HCT116 (cell line): ENCODE measurements at regions not wholly inside any gene's neighbourhood (a gene's known extent, or its start where the extent isn't known, plus 50 kb on each side); places are given as distances from the start of the nearest gene placed in this dataset.

Experiments
- ATAC-seq: fragments of 200-7000 bp; cut with Tn5 transposase; 2 replicates; pipeline ENCODE4 v1.9.1; 2020; ENCODE audit warnings: mild to moderate bottlenecking, moderate library complexity
- BruUV-seq: library from RNA; stranded (reverse); fragments of 400-500 nt; replicated peaks from 2 replicates; lab custom pipeline; 2021; lab: Mats Ljungman, UMichigan
- CTCF ChIA-PET: fragments of 300-600 bp; sonication (Branson Sonifier 250); formaldehyde crosslinking; loops from one replicate; lab custom pipeline; 2021; ENCODE audit warnings: antibody characterized with exemption; lab: Charles Lee
- POLR2A ChIA-PET: fragments of 300-600, 350-600 bp; sonication (Branson Sonifier 250); formaldehyde crosslinking; loops from one replicate; lab custom pipeline; 2021; ENCODE audit warnings: antibody characterized with exemption; lab: Charles Lee
- RAD21 ChIA-PET, 2 experiments: fragments of 300-600 bp; sonication (Branson Sonifier 250); formaldehyde crosslinking; loops; one replicate each; lab custom pipeline; 2023; ENCODE audit warnings: low total read pairs in 2 of 2; ENCODE audit not compliant: uncharacterized antibody in 2 of 2, unreplicated experiment in 2 of 2, low non-redundant PET in 1 of 2; lab: Charles Lee
- DNase-seq: peaks from one replicate; pipeline ENCODE4 v3.0.0-alpha.2; 2010; ENCODE audit warnings: low read depth, low spot score
- H2AFZ ChIP-seq: fragments of 200-600 bp; shearing (Covaris generic), sonication (generic); 2 replicates; pipeline ENCODE4 v1.6.1; 2017; ENCODE audit warnings: low read depth, mixed run types, mixed read lengths, antibody characterized with exemption, low read length; ENCODE audit not compliant: poor library complexity, severe bottlenecking
- H3K27ac ChIP-seq: 2 replicates; pipeline ENCODE4 v1.5.1; 2012; ENCODE audit warnings: low read depth, low read length
- H3K27me3 ChIP-seq: fragments of 200-600 bp; sonication (generic); 2 replicates; pipeline ENCODE4 v1.6.1; 2016; ENCODE audit warnings: mixed run types, low read length, mixed read lengths; ENCODE audit not compliant: insufficient read depth
- H3K36me3 ChIP-seq, 2 experiments: fragments of 200-500 bp in 1 of 2; fragments of 200-600 bp in 1 of 2; sonication (Bioruptor generic) in 1 of 2; sonication (generic) in 1 of 2; 2 replicates each; pipeline versions ENCODE4 v1.5.1 to v1.6.1; 2014 to 2016; ENCODE audit warnings: low read length in 2 of 2, inconsistent platforms in 1 of 2, mixed read lengths in 1 of 2, mixed run types in 1 of 2; ENCODE audit not compliant: insufficient read depth in 2 of 2, control insufficient read depth in 1 of 2
- H3K4me1 ChIP-seq, 2 experiments: fragments of 200-600 bp in 1 of 2; sonication (generic) in 1 of 2; 2 replicates each; pipeline versions ENCODE4 v1.5.1 to v1.6.1; 2012 to 2017; ENCODE audit warnings: low read length in 2 of 2, inconsistent platforms in 1 of 2, mild to moderate bottlenecking in 1 of 2, mixed read lengths in 1 of 2, mixed run types in 1 of 2, moderate library complexity in 1 of 2; ENCODE audit not compliant: insufficient read depth in 2 of 2, control insufficient read depth in 1 of 2
- H3K4me2 ChIP-seq: fragments of 200-600 bp; sonication (generic); 2 replicates; pipeline ENCODE4 v1.6.1; 2017; ENCODE audit warnings: mixed run types, low read length, mixed read lengths
- H3K4me3 ChIP-seq, 2 experiments: fragments of 200-600 bp in 1 of 2; sonication (generic) in 1 of 2; replicated peaks in 1 of 2; 2 replicates each; pipeline ENCODE4 v1.5.1; 2011 to 2016; ENCODE audit warnings: low read length in 2 of 2, control low read depth in 1 of 2, low read depth in 1 of 2, mild to moderate bottlenecking in 1 of 2, mixed read lengths in 1 of 2, mixed run types in 1 of 2
- H3K79me2 ChIP-seq: fragments of 200-600 bp; sonication (generic); 2 replicates; pipeline ENCODE4 v1.6.1; 2017; ENCODE audit warnings: mild to moderate bottlenecking, mixed run types, low read length, moderate library complexity, mixed read lengths; ENCODE audit not compliant: insufficient read depth
- H3K9ac ChIP-seq: fragments of 200-600 bp; sonication (generic); 2 replicates; pipeline ENCODE4 v1.6.1; 2016; ENCODE audit warnings: low read length, mixed read lengths
- H3K9me2 ChIP-seq: fragments of 200-600 bp; sonication (generic), shearing (Covaris generic); 2 replicates; pipeline ENCODE4 v1.6.1; 2017; ENCODE audit warnings: mixed run types, mild to moderate bottlenecking, moderate library complexity; ENCODE audit not compliant: insufficient read depth
- H3K9me3 ChIP-seq, 2 experiments: fragments of 200-500 bp in 1 of 2; fragments of 200-600 bp in 1 of 2; sonication (Bioruptor generic) in 1 of 2; sonication (generic) in 1 of 2; 2 replicates each; pipeline ENCODE4 v1.6.1; 2014 to 2017; ENCODE audit warnings: low read length in 2 of 2, mixed read lengths in 2 of 2, inconsistent platforms in 1 of 2, low read depth in 1 of 2, mild to moderate bottlenecking in 1 of 2, mixed run types in 1 of 2, moderate library complexity in 1 of 2; ENCODE audit not compliant: control insufficient read depth in 1 of 2, insufficient read depth in 1 of 2
- H4K20me1 ChIP-seq: fragments of 200-600 bp; sonication (generic), shearing (Covaris generic); 2 replicates; pipeline ENCODE4 v1.6.1; 2017; ENCODE audit warnings: mixed run types, mild to moderate bottlenecking, moderate library complexity; ENCODE audit not compliant: insufficient read depth
- CBX3 ChIP-seq: IDR thresholded peaks from 2 replicates; pipeline ENCODE4 v1.6.1; 2012; ENCODE audit warnings: low read depth
- ELF1 ChIP-seq: IDR thresholded peaks from 2 replicates; pipeline ENCODE4 v1.6.1; 2012; ENCODE audit warnings: low read depth, borderline replicate concordance
- EZH2phosphoT487 ChIP-seq: fragments of 200-600 bp; IDR thresholded peaks from 2 replicates; pipeline ENCODE4 v1.6.1; 2018; ENCODE audit warnings: antibody characterized with exemption, borderline replicate concordance
- POLR2A ChIP-seq: IDR thresholded peaks from 2 replicates; pipeline ENCODE4 v1.7.0; 2011; ENCODE audit warnings: borderline replicate concordance; ENCODE audit not compliant: insufficient read depth, insufficient read length; ENCODE audit errors: extremely low read depth
- POLR2AphosphoS5 ChIP-seq: IDR thresholded peaks from 2 replicates; pipeline ENCODE4 v1.6.1; 2011; ENCODE audit warnings: mild to moderate bottlenecking, low read depth, low read length, moderate library complexity
- SIN3A ChIP-seq: IDR thresholded peaks from 2 replicates; pipeline ENCODE4 v1.6.1; 2012; ENCODE audit warnings: low read depth
- TCF7L2 ChIP-seq: IDR thresholded peaks from 2 replicates; pipeline ENCODE4 v1.7.0; 2011; ENCODE audit warnings: borderline replicate concordance, inconsistent platforms; ENCODE audit not compliant: insufficient read depth, insufficient read length; ENCODE audit errors: extremely low read depth
- ZNF274 ChIP-seq: fragments of 200-500 bp; sonication (Bioruptor generic); IDR thresholded peaks from 2 replicates; pipeline ENCODE4 v1.6.1; 2014; ENCODE audit warnings: mild to moderate bottlenecking, low read depth, low read length, inconsistent platforms
- intact Hi-C: fragments of 100-400 bp; cut with micrococcal nuclease; formaldehyde crosslinking; loops from 2 replicates; pipeline ENCODE4 v1.10.0; 2022
- TF ChIP-seq, protein P1 (sequence below): IDR thresholded peaks from 2 replicates; pipeline ENCODE4 v1.6.1; 2012
- TF ChIP-seq, protein P2 (sequence below): IDR thresholded peaks from 2 replicates; pipeline ENCODE4 v1.6.1; 2011; ENCODE audit warnings: mild to moderate bottlenecking, low read length, moderate library complexity; ENCODE audit not compliant: insufficient replicate concordance; ENCODE audit errors: extremely low read depth
- TF ChIP-seq, protein P3 (sequence below), 3 experiments: fragments of 200-600 bp in 1 of 3; sonication (generic) in 1 of 3; IDR thresholded peaks in 2 of 3; conservative IDR thresholded peaks in 1 of 3; 2 replicates each; pipeline ENCODE4 v1.5.1; 2012 to 2017; ENCODE audit warnings: low read depth in 2 of 3, low read length in 2 of 3, antibody characterized with exemption in 1 of 3, borderline replicate concordance in 1 of 3, control low read depth in 1 of 3, mild to moderate bottlenecking in 1 of 3, mixed read lengths in 1 of 3, mixed run types in 1 of 3, moderate library complexity in 1 of 3; ENCODE audit not compliant: insufficient read depth in 1 of 3

DNA sequence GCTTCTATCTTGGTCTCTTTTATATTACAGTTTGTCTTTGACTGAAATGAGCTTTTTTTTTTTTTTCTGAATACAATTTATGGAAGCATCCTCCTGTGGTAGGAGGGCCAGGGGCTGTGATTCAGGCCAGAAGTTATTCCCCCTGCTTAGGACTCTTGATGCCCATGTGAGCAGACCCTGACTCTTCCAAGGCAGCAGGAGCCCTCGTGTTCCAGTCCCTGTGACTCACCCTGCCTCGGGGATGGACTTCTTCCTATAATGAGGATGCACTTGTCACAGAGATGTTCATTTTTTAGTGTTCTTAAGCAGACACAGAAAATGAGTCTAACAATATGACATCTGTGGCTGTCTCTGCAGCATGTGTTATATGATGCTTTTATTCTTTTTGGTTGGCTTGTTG, 1293.7 kb upstream of the AUTS2 start:
- no peaks in the 10 kb centered on the region for H3K27me3 ChIP-seq
- H3K4me3 ChIP-seq = no peak overlapping the region
- ATAC-seq = no peak
- no peaks in the 10 kb centered on the region for H3K9me2 ChIP-seq
- TF ChIP-seq ELF1 (no peak), ZNF274 (no peak), TCF7L2 (no peak), EZH2phosphoT487 (no peak), CBX3 (no peak), POLR2AphosphoS5 (no peak), SIN3A (no peak), POLR2A (no peak)
- TF ChIP-seq, protein P1, sequence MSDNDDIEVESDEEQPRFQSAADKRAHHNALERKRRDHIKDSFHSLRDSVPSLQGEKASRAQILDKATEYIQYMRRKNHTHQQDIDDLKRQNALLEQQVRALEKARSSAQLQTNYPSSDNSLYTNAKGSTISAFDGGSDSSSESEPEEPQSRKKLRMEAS = no peak
- TF ChIP-seq, protein P2, sequence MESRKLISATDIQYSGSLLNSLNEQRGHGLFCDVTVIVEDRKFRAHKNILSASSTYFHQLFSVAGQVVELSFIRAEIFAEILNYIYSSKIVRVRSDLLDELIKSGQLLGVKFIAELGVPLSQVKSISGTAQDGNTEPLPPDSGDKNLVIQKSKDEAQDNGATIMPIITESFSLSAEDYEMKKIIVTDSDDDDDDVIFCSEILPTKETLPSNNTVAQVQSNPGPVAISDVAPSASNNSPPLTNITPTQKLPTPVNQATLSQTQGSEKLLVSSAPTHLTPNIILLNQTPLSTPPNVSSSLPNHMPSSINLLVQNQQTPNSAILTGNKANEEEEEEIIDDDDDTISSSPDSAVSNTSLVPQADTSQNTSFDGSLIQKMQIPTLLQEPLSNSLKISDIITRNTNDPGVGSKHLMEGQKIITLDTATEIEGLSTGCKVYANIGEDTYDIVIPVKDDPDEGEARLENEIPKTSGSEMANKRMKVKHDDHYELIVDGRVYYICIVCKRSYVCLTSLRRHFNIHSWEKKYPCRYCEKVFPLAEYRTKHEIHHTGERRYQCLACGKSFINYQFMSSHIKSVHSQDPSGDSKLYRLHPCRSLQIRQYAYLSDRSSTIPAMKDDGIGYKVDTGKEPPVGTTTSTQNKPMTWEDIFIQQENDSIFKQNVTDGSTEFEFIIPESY = no peak
- TF ChIP-seq, protein P3, sequence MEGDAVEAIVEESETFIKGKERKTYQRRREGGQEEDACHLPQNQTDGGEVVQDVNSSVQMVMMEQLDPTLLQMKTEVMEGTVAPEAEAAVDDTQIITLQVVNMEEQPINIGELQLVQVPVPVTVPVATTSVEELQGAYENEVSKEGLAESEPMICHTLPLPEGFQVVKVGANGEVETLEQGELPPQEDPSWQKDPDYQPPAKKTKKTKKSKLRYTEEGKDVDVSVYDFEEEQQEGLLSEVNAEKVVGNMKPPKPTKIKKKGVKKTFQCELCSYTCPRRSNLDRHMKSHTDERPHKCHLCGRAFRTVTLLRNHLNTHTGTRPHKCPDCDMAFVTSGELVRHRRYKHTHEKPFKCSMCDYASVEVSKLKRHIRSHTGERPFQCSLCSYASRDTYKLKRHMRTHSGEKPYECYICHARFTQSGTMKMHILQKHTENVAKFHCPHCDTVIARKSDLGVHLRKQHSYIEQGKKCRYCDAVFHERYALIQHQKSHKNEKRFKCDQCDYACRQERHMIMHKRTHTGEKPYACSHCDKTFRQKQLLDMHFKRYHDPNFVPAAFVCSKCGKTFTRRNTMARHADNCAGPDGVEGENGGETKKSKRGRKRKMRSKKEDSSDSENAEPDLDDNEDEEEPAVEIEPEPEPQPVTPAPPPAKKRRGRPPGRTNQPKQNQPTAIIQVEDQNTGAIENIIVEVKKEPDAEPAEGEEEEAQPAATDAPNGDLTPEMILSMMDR (IDR thresholded peaks at IDR 0.05 in 2 of 3, conservative IDR thresholded peaks at IDR 0.05 in 1 of 3; ENCODE audit: borderline replicate concordance in 1 of 3, insufficient read depth in 1 of 3, low read depth in 2 of 3, low read length in 2 of 3) = no peak
- TF ChIP-seq, all 23 proteins: peak for 0
- Histone ChIP-seq H3K4me2 (no peak overlapping the region), H4K20me1 (no peaks in the 10 kb centered on the region), H3K4me1 (no peaks in the 10 kb centered on the region), H3K79me2 (no peaks in the 10 kb centered on the region), H3K27ac (no peak overlapping the region), H3K36me3 (no peaks in the 10 kb centered on the region), H3K9me3 (peaks cover 11 to 20% of the 10 kb centered on the region in 2 experiments; a peak in 2 of 4 replicates), H2AFZ (no peak overlapping the region), H3K9ac (no peak overlapping the region)
- no peak for DNase-seq
- ChIA-PET CTCF (no interaction called here), RAD21 (no interaction called here), POLR2A (no interaction called here)
- BruUV-seq = no TSS peak
- intact Hi-C loops = no loop called here
